ENCODE measurements at regions not wholly inside any gene's neighbourhood (a gene's known extent, or its start where the extent isn't known, plus 50 kb on each side); places are given as distances from the start of the nearest gene placed in this dataset.
A peak's percentile ranks its signal among the peaks of the same experiment; 100 is the strongest.

DNA sequence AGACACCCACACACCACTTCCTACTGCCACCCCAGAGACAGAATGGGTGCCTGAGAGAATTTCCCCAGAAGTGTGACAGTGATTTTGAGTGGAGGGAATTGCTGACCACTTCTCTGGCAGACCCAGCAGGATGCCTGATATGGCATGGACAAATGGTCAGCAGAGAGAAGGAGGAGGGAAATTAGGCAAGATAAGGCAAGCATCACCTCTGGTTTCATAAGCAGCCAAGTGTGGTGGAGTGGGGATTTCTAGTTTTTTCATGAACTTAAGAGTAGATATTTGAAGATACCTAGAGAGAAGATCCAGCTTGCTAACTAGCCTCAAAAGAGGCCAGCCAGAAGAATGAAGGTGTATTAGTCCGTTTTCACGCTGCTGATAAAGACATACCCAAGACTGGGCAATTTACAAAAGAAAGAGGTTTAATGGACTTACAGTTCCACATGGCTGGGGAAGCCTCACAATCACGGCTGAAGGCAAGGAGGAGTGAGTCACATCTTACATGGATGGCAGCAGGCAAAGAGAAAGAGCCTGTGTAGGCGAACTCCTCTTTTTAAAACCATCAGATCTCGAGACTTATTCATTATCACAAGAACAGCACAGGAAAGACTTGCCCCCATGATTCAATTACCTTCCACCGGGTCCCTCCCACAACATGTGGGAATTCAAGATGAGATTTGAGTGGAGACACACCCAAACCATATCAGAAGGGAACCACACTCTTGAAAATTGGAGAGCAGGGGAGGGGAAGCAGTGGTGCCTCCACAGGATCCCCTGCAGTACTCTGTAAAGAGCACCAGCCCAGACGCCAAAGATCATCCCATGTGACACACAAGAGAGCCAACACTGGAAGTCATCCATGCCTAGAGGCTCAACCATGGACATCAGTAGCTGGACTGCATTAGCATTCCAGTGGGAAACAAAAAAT, 64.2 kb downstream of the RBM43 start:
- H3K4me1 ChIP-seq (ENCODE audit: insufficient read depth) = no peaks in the 10 kb centered on the region; the same call in 1 of the 2 replicates
- no peak overlapping the region for H3K4me3 ChIP-seq
- WGBS, 2 experiments (ENCODE audit: low coverage in 1 of 2, low lambda C conversion rate in 2 of 2, missing lambda C conversion rate in 2 of 2) = 63 to 64% methylated on average over 7 of the region's 7 CpGs
- no peaks in the 10 kb centered on the region for H3K27me3 ChIP-seq (replicated peaks; ENCODE audit: insufficient read depth)
- H3K9me2 ChIP-seq (ENCODE audit: insufficient read depth) = no peaks in the 10 kb centered on the region
- no peaks in the 10 kb centered on the region for H4K20me1 ChIP-seq (ENCODE audit: insufficient read depth)
- H3K27ac ChIP-seq = no peak overlapping the region
- H3K9me3 ChIP-seq (ENCODE audit: low read depth) = no peaks in the 10 kb centered on the region
- no peak overlapping the region for H3K9ac ChIP-seq
- H2AFZ ChIP-seq = no peak overlapping the region
- no peaks in the 10 kb centered on the region for H3K36me3 ChIP-seq (ENCODE audit: low read depth)
- H3K4me2 ChIP-seq (ENCODE audit: unreplicated experiment) = no peak overlapping the region
- TF ChIP-seq EZH2 (IDR thresholded peaks at IDR 0.05; ENCODE audit: insufficient read depth, poor library complexity, severe bottlenecking) (no peak), EZH2phosphoT487 (IDR thresholded peaks at IDR 0.05; ENCODE audit: insufficient read depth, low read depth) (no peak)
- DNase-seq = peak; percentile 1
- in situ Hi-C loops (cut with MboI) = no loop called here
- no peaks in the 10 kb centered on the region for H3F3A ChIP-seq (ENCODE audit: insufficient read depth)
- no peaks in the 10 kb centered on the region for H3K79me2 ChIP-seq (ENCODE audit: insufficient read depth)

GRCh38 chr2:151193576-151193975, 68.1 kb downstream of the RBM43 start:
- 77 to 80% methylated on average over 4 of the region's 4 CpGs for WGBS, 2 experiments (ENCODE audit: low coverage in 1 of 2, low lambda C conversion rate in 2 of 2, missing lambda C conversion rate in 2 of 2)
- Histone ChIP-seq H3K79me2 (ENCODE audit: insufficient read depth) (no peaks in the 10 kb centered on the region), H3F3A (ENCODE audit: insufficient read depth) (no peaks in the 10 kb centered on the region), H3K4me3 (no peak overlapping the region), H3K4me2 (ENCODE audit: unreplicated experiment) (no peak overlapping the region), H3K9ac (no peak overlapping the region), H3K36me3 (ENCODE audit: low read depth) (no peaks in the 10 kb centered on the region), H4K20me1 (ENCODE audit: insufficient read depth) (no peaks in the 10 kb centered on the region), H3K9me3 (ENCODE audit: low read depth) (no peaks in the 10 kb centered on the region), H3K27me3 (replicated peaks; ENCODE audit: insufficient read depth) (no peaks in the 10 kb centered on the region), H3K9me2 (ENCODE audit: insufficient read depth) (no peaks in the 10 kb centered on the region), H3K4me1 (ENCODE audit: insufficient read depth) (no peaks in the 10 kb centered on the region; the same call in 1 of the 2 replicates), H3K27ac (no peak overlapping the region), H2AFZ (no peak overlapping the region)
- in situ Hi-C loops (cut with MboI) = no loop called here
- TF ChIP-seq EZH2 (IDR thresholded peaks at IDR 0.05; ENCODE audit: insufficient read depth, poor library complexity, severe bottlenecking) (no peak), EZH2phosphoT487 (IDR thresholded peaks at IDR 0.05; ENCODE audit: insufficient read depth, low read depth) (no peak)
- no peak for DNase-seq

DNA sequence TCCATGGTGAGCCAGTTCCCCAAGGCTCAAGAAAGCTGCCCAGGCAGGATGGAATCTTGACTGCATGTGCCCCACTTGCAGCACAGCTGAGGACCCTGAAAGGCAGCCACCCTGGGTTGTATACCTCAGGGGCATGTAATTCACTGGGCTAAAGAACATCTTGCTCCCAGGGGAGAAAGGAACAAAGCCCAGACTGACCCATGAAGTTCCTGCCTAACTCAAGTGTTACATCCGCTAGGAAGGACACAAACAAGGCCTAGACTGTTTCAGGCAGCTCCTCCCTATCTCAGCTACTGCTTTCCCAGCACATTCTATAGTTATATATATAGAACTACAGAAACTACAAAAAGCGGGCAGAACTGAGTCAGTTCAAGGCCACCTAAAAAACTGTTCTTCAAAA, 69.0 kb downstream of the RBM43 start:
- H3K79me2 ChIP-seq (ENCODE audit: insufficient read depth) = no peaks in the 10 kb centered on the region
- H3K9ac ChIP-seq = no peak overlapping the region
- H3K27me3 ChIP-seq (replicated peaks; ENCODE audit: insufficient read depth) = no peaks in the 10 kb centered on the region
- no peaks in the 10 kb centered on the region for H3K9me2 ChIP-seq (ENCODE audit: insufficient read depth)
- no peak overlapping the region for H2AFZ ChIP-seq
- WGBS, 2 experiments (ENCODE audit: low coverage in 1 of 2, low lambda C conversion rate in 2 of 2, missing lambda C conversion rate in 2 of 2) = 94 to 98% methylated on average over 2 of the region's 2 CpGs
- in situ Hi-C loops (cut with MboI) = no loop called here
- H3K27ac ChIP-seq = no peak overlapping the region
- no peaks in the 10 kb centered on the region for H3K9me3 ChIP-seq (ENCODE audit: low read depth)
- no peak overlapping the region for H3K4me2 ChIP-seq (ENCODE audit: unreplicated experiment)
- no peaks in the 10 kb centered on the region for H3K4me1 ChIP-seq (ENCODE audit: insufficient read depth)
- H4K20me1 ChIP-seq (ENCODE audit: insufficient read depth) = no peaks in the 10 kb centered on the region
- no peaks in the 10 kb centered on the region for H3K36me3 ChIP-seq (ENCODE audit: low read depth)
- TF ChIP-seq EZH2phosphoT487 (IDR thresholded peaks at IDR 0.05; ENCODE audit: insufficient read depth, low read depth) (no peak), EZH2 (IDR thresholded peaks at IDR 0.05; ENCODE audit: insufficient read depth, poor library complexity, severe bottlenecking) (no peak)
- no peak for DNase-seq
- H3K4me3 ChIP-seq = no peak overlapping the region
- no peaks in the 10 kb centered on the region for H3F3A ChIP-seq (ENCODE audit: insufficient read depth)

- H3K36me3 ChIP-seq (ENCODE audit: low read depth) = no peaks in the 10 kb centered on the region
- in situ Hi-C loops (cut with MboI) = no loop called here
- H3K9me2 ChIP-seq (ENCODE audit: insufficient read depth) = no peaks in the 10 kb centered on the region
- H3K79me2 ChIP-seq (ENCODE audit: insufficient read depth) = no peaks in the 10 kb centered on the region
- no peaks in the 10 kb centered on the region for H3K27me3 ChIP-seq (replicated peaks; ENCODE audit: insufficient read depth)
- no peak overlapping the region for H2AFZ ChIP-seq
- H3K4me1 ChIP-seq (ENCODE audit: insufficient read depth) = no peaks in the 10 kb centered on the region
- no peak overlapping the region for H3K27ac ChIP-seq
- TF ChIP-seq EZH2phosphoT487 (IDR thresholded peaks at IDR 0.05; ENCODE audit: insufficient read depth, low read depth) (no peak), EZH2 (IDR thresholded peaks at IDR 0.05; ENCODE audit: insufficient read depth, poor library complexity, severe bottlenecking) (no peak)
- no peaks in the 10 kb centered on the region for H4K20me1 ChIP-seq (ENCODE audit: insufficient read depth)
- H3K4me3 ChIP-seq = no peak overlapping the region
- DNase-seq = no peak
- no peaks in the 10 kb centered on the region for H3F3A ChIP-seq (ENCODE audit: insufficient read depth)
- no peaks in the 10 kb centered on the region for H3K9me3 ChIP-seq (ENCODE audit: low read depth)
- H3K4me2 ChIP-seq (ENCODE audit: unreplicated experiment) = no peak overlapping the region
- 21 to 26% methylated on average over 2 of the region's 2 CpGs for WGBS, 2 experiments (ENCODE audit: low coverage in 1 of 2, low lambda C conversion rate in 2 of 2, missing lambda C conversion rate in 2 of 2)
- H3K9ac ChIP-seq = no peak overlapping the region
Measured at GRCh38 chr2:151191001-151191400, 70.7 kb downstream of the RBM43 start.
